Hypothalamus (tissue), 51 donors: ENCODE measurements at regions not wholly inside any gene's neighbourhood (a gene's known extent, or its start where the extent isn't known, plus 50 kb on each side); places are given as distances from the start of the nearest gene placed in this dataset.

ENCODE experiments used
- DNase-seq, 51 donors: peaks; one replicate each; lab custom pipeline; 2025; lab: John Stamatoyannopoulos, UW

DNA sequence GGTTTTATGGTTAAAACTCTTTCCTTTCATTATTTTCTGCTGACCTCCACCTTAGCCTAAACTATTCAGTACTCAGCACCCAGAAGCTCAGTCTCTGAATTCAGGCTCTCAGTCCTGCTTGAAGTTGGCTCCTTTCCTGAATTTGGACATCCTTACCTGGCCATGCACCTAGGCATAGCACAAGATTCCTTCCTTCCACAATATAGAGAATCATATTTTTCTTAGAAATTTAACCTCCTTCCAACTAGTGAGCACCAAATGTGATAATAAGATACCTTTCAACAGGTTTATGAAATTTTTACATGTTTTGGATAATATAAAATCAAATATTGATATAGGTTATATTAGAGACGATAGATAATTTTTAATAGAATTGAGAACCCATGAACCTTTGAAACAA, 905.6 kb upstream of the GHITM start:
- DNase-seq, result no peak

GRCh38 chr10:83248106-83248631, 891.1 kb upstream of the GHITM start:
- DNase-seq, result no peak

GRCh38 chr10:83250396-83250795, 888.9 kb upstream of the GHITM start:
- DNase-seq, result no peak

- DNase-seq, result no peak
Observed at GRCh38 chr10:83252169-83252568, 887.1 kb upstream of the GHITM start.

DNA sequence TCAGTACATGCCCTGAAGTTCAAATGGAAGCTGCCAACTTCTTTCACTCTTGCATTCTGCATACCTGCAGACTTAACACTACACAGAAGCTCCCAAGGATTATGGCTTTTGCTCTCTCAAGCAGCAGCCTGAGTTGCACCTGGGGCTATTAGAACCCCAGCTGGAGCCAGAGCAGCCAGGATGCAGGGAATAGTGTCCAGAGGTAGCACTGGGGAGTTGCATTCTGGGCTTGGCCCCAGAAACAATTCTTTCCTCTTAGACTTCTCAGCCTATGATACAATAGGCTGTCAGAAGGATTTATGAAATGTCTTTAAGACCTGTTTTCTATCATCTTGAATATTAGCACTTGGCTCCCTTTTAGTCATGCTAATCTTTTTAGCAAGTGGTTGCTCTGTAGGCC, 886.7 kb upstream of the GHITM start:
- DNase-seq, result no peak

DNA sequence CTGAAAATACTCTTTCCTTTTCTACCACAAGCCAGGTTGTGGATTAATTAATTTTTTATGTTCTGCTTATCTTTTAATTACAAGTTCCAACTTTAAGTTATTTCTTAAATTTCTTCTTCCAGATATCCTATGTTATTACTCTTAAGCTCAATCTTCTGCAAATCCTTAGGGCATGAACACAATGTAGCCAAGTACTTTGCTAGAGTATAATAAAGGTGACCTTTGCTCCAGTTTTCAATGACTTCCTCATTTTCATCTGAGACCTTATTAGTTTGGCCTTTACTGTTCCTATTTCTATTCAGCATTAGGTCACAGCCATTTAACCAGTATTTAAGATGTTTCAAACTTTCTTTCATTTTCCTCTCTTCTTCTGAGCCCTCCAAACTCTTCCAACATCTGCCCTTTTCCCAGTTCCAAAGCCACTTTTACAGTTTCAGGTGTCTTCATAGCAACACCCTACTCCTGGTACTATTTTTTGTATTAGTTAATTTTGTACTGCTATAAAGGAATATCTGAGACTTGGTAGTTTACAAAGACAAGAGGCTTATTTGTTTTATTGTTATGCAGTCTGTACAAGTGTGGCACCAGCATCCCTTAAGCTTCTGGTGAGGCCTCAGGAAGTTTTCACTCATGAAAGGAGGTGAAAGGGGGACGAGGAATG, 886.2 kb upstream of the GHITM start:
- DNase-seq, result no peak

DNA sequence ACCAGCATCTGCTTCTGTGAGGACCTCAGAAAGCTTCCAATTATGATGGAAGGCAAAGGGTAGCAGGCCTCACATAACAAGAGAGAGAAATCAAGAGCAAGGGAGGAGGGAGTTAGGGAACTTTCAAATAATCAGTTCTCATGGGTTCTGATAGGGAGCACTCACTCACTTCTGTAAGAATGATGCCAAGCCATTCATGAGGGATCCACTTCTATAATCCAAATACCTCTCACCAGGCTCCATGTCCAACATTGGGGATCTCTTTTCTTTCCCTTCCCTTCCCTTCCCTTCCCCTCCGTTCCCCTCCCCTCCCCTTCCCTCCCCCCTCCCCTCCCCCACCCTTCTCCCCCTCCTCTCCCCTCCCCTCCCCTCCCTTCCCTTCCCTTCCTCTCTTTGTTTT, 884.6 kb upstream of the GHITM start:
- no peak for DNase-seq

DNA sequence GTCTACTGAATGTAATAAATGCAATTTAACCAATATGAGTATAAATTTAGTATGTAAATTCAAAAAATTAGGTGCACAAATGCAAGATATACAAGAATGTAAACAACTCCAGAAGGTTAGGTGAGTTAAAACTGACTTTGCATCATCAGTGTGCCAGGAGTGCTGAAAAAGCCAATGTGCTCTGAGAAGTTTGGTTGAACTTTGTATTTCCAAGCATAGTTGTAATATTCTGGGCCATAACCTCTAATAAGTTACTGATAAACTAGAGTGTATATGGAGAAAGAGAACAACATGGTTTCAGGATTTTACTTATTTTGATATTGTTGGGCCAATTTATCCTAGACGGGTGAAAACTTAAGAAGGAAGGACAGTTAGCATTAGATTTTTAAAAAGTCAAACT, 876.9 kb upstream of the GHITM start:
- DNase-seq, result no peak

GRCh38 chr10:83272666-83273434, 866.5 kb upstream of the GHITM start:
- no peak for DNase-seq

DNA sequence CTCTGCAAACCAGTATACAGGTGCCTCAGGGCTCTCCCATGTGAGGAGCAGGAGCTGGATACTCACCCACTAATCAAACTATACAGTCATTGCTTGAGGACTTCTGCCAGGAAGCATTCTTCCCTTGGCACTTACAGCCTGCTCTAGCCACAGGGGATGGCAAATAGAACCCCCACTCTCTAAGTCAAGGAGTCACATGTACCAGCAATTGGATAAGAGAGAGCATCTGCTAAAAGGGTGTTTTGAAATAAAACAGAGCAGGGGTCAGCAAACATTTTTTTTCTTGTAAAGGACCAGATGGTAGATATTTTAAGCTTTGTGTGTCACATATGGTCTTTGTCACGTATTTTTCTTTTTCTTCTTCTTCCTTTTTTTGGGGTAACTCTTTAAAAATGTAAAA, 865.2 kb upstream of the GHITM start:
- no peak for DNase-seq

- DNase-seq, result no peak
Observed at GRCh38 chr10:83276971-83277370, 862.3 kb upstream of the GHITM start.

- DNase-seq, result no peak
Observed at GRCh38 chr10:83283151-83283550, 856.2 kb upstream of the GHITM start.

DNA sequence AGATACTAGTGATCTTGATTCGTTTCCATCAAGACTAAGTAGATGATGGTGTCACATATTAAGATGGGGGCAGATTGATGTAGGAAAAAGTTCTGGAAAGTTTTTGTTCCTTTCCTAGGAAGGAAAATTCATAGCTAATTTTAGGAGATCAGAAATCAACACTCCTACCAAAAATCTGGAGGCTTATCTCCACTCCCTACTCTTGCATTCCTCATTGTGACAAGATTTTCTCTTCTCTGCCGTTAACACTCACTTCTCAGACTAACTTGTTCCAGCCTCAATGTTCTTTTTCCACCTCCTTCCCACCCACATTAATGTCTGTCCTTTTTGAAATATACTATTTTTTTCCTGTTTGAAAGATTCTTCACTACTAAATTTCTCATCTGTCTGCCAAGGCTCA, 851.9 kb upstream of the GHITM start:
- no peak for DNase-seq

DNA sequence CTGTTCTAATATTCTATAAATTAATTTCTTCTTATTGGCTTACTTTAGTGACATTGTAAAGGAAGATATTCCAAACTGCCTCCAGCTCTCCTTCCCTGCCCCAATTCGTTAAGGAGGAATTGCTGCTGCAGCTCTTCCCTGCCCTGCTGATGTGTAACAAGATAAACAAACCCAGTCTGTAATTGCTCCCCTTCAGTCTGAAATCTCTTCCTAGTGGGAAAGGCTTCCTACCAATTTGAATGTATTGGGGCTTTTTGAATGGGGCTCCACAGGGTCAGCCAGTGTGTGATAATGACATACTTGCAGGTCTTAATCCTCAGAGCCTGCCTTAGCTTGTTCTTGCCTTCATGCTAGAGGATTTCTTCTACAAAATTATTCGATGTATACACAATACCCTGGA, 849.9 kb upstream of the GHITM start:
- no peak for DNase-seq

- DNase-seq, result no peak
Observed at GRCh38 chr10:83289948-83290347, 849.4 kb upstream of the GHITM start.

- no peak for DNase-seq
Observed at GRCh38 chr10:83301732-83302131, 837.6 kb upstream of the GHITM start.

- DNase-seq, result no peak
Observed at GRCh38 chr10:83302623-83303022, 836.7 kb upstream of the GHITM start.

DNA sequence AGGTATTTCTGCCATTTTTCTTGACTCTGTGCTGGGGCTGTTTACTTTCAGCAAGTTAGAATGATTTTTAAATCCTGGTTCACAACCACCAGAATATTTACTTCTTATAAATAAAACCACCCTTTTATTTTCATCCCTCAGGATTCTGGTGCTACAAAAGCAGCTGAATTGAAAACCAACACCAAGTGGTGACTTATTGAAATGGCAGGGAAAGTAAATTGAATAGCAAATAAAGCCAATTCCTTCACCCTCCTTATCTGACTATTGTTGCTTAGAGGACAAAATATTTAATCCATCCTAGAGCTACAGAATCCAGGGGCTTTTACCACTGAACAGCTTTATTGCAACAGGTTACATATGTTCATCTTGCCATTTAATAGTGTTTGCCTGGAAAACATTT, 828.6 kb upstream of the GHITM start:
- no peak for DNase-seq

- no peak for DNase-seq
Observed at GRCh38 chr10:83312570-83312969, 826.7 kb upstream of the GHITM start.

- DNase-seq, result no peak
Observed at GRCh38 chr10:83332690-83333089, 806.6 kb upstream of the GHITM start.

DNA sequence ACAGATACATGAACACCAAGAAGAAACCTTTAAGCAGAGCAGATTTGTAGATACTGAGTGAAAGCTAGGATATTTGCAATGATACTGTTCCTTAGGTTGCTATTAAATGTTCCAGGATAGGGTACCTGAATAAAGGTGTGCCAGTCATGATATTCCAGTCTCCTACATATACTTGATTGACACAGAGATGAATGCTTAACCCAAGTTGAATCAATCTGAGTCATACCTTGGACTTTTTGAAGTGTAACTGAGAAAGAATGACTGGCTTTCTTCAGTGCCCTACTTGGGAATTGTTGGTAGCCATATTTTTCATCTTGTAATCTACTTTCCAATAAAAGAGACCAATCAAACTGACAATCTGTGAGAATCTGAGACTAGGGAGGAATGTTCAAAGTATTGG, 805.7 kb upstream of the GHITM start:
- DNase-seq, result no peak

- DNase-seq, result no peak
Observed at GRCh38 chr10:83343676-83344075, 795.6 kb upstream of the GHITM start.
